Mesodermal cell (in vitro differentiated cells): ENCODE measurements at regions not wholly inside any gene's neighbourhood (a gene's known extent, or its start where the extent isn't known, plus 50 kb on each side); places are given as distances from the start of the nearest gene placed in this dataset.

ENCODE experiments used
- H3K27ac ChIP-seq: 2 replicates; pipeline ENCODE4 v1.7.0; 2013; ENCODE audit warnings: mild to moderate bottlenecking, low read depth, low read length, moderate library complexity; ENCODE audit not compliant: severe bottlenecking
- H3K36me3 ChIP-seq: 2 replicates; pipeline ENCODE4 v1.7.1; 2013; ENCODE audit warnings: mild to moderate bottlenecking, low read length, moderate library complexity; ENCODE audit not compliant: control insufficient read depth, insufficient read depth
- H3K4me1 ChIP-seq: one replicate; pipeline ENCODE4 v1.7.1; 2013; ENCODE audit warnings: mild to moderate bottlenecking, low read length; ENCODE audit not compliant: insufficient read depth, control insufficient read depth, poor library complexity, severe bottlenecking
- H3K4me3 ChIP-seq: 2 replicates; pipeline ENCODE4 v1.7.0; 2013; ENCODE audit warnings: low read length, control low read depth, mild to moderate bottlenecking; ENCODE audit not compliant: insufficient read depth, poor library complexity, severe bottlenecking; ENCODE audit errors: extremely low read depth
- H3K9me3 ChIP-seq: 2 replicates; pipeline ENCODE4 v1.7.1; 2013; ENCODE audit warnings: mild to moderate bottlenecking, low read length, moderate library complexity; ENCODE audit not compliant: control insufficient read depth
- WGBS, 2 experiments: methylation state at CpG; one replicate each; pipeline ENCODE4 v1.1.5; 2013; ENCODE audit warnings: missing lambda C conversion rate in 2 of 2; ENCODE audit not compliant: insufficient coverage in 2 of 2; 5-methylcytosine and 5-hydroxymethylcytosine counted together

- no peak overlapping the region for H3K27ac ChIP-seq
- whole genome bisulfite sequencing, 2 experiments = 80% methylated on average over 1 of the region's 2 CpGs; no CpG with 5 or more reads in 1 of the 2 experiments
Observed at GRCh38 chr5:29113516-29113915, 2075.1 kb upstream of the CDH9 start.

GRCh38 chr5:29099585-29099984 lies 2061.2 kb upstream of the CDH9 start:
- 100% methylated on average over 3 of the region's 3 CpGs; no CpG with 5 or more reads in 1 of the 2 experiments for WGBS, 2 experiments
- Histone ChIP-seq H3K9me3 (no peaks in the 10 kb centered on the region), H3K27ac (no peak overlapping the region), H3K4me1 (no peaks in the 10 kb centered on the region), H3K4me3 (no peak overlapping the region), H3K36me3 (no peaks in the 10 kb centered on the region)

More at GRCh38 chr5:29113516-29113915, 2075.1 kb upstream of the CDH9 start:
- no peaks in the 10 kb centered on the region for H3K9me3 ChIP-seq
- no peaks in the 10 kb centered on the region for H3K36me3 ChIP-seq
- H3K4me3 ChIP-seq = no peak overlapping the region
- peaks cover 8% of the 10 kb centered on the region for H3K4me1 ChIP-seq

- no peaks in the 10 kb centered on the region for H3K36me3 ChIP-seq
- no peaks in the 10 kb centered on the region for H3K4me1 ChIP-seq
- no CpG with 5 or more reads among the region's 1 CpG for WGBS, 2 experiments
- H3K27ac ChIP-seq = no peak overlapping the region
- no peaks in the 10 kb centered on the region for H3K9me3 ChIP-seq
- no peak overlapping the region for H3K4me3 ChIP-seq
Observed at GRCh38 chr5:29089591-29090130, 2051.3 kb upstream of the CDH9 start.

DNA sequence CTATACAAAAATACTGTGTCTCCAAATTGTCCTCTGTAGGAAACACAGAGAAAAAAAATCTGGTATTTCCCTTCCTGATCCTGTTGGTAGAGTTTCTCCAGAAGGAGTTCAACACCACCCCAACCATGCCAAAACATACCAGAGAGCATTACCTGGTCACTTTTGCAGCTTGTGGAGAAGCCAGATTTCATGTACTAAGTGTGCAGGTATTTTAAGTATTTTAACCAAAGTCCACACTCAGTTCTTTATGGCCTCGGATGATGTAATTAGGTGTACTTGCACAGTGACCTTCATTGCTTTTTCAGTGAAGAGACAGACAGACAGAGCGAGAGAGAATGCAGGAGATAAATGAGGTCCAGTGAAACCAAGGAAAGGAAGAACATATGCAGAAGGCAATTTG lies 2046.8 kb upstream of the CDH9 start:
- WGBS, 2 experiments = 80 to 100% methylated on average over 1 of the region's 2 CpGs
- H3K4me1 ChIP-seq = no peaks in the 10 kb centered on the region
- no peak overlapping the region for H3K27ac ChIP-seq
- H3K9me3 ChIP-seq = no peaks in the 10 kb centered on the region
- H3K4me3 ChIP-seq = no peak overlapping the region
- H3K36me3 ChIP-seq = no peaks in the 10 kb centered on the region

DNA sequence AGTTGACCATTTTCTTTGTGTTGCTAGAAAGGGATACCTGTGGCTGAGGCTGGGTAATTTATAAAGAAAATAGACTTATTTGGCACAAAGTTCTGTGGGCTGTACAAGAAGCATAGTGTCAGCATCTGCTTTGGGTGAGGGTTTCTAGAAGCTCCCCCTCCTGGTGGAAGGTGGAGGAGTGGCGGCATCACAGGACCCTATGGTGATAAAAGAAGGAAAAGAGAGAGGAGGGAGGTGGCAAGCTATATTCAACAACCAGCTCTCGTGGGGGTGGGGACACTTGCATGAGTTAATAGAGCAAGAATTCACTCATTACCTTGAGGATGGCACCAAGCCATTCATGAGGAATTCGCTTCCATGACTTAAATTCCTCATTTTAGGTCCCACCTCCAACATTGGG lies 2041.4 kb upstream of the CDH9 start:
- no peak overlapping the region for H3K4me3 ChIP-seq
- H3K36me3 ChIP-seq = no peaks in the 10 kb centered on the region
- no peak overlapping the region for H3K27ac ChIP-seq
- no peaks in the 10 kb centered on the region for H3K4me1 ChIP-seq
- WGBS, 2 experiments = 20% methylated on average over 1 of the region's 3 CpGs; no CpG with 5 or more reads in 1 of the 2 experiments
- no peaks in the 10 kb centered on the region for H3K9me3 ChIP-seq

DNA sequence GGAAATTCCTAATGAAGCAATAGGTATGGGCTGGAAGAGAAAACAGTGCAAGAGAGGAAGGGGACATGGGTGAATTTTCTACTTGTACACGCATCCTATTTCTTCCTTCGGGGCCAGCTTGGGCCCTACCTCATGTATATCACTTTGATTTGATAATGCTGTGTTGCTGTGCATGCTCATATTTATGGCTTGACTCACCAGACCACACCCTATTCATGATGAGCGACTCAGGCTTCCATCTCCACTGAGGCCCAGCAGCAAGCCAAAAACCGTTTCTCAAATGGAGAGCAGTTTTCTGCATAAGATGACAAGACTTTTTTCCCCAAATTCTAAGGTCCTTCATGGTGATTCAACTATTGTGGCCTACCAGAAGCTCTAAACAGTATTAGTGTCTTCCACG lies 2039.1 kb upstream of the CDH9 start:
- no peaks in the 10 kb centered on the region for H3K4me1 ChIP-seq
- no peak overlapping the region for H3K4me3 ChIP-seq
- no peaks in the 10 kb centered on the region for H3K36me3 ChIP-seq
- WGBS, 2 experiments = 50 to 60% methylated on average over 1 to 2 of the region's 5 CpGs
- H3K9me3 ChIP-seq = no peaks in the 10 kb centered on the region
- H3K27ac ChIP-seq = no peak overlapping the region

GRCh38 chr5:29069104-29069402 lies 2030.7 kb upstream of the CDH9 start:
- H3K27ac ChIP-seq = no peak overlapping the region
- 83% methylated on average over 1 of the region's 2 CpGs; no CpG with 5 or more reads in 1 of the 2 experiments for WGBS, 2 experiments
- no peaks in the 10 kb centered on the region for H3K9me3 ChIP-seq
- no peak overlapping the region for H3K4me3 ChIP-seq
- no peaks in the 10 kb centered on the region for H3K4me1 ChIP-seq
- no peaks in the 10 kb centered on the region for H3K36me3 ChIP-seq

DNA sequence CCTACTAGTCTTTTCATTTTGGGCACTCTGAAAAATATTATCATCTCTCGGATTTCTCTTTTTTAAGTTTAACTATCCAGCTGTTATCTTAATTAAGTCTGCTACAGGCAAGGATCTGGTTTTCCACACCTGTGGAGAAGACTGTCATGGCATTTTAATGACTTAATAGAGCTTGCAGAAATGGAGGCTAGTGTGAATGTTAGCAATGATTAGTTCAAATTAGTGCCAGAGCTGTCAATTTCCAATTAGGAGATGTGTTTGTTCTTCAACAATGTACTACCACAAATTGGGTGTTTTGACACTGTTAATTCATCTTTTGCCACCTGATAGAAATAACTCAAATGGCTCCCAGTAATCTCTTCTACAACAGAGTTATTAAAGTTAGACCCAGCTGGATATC lies 2023.0 kb upstream of the CDH9 start:
- no peaks in the 10 kb centered on the region for H3K9me3 ChIP-seq
- H3K27ac ChIP-seq = no peak overlapping the region
- H3K4me1 ChIP-seq = no peaks in the 10 kb centered on the region
- no peak overlapping the region for H3K4me3 ChIP-seq
- no peaks in the 10 kb centered on the region for H3K36me3 ChIP-seq
- WGBS, 2 experiments = no CpG with 5 or more reads among the region's 1 CpG

DNA sequence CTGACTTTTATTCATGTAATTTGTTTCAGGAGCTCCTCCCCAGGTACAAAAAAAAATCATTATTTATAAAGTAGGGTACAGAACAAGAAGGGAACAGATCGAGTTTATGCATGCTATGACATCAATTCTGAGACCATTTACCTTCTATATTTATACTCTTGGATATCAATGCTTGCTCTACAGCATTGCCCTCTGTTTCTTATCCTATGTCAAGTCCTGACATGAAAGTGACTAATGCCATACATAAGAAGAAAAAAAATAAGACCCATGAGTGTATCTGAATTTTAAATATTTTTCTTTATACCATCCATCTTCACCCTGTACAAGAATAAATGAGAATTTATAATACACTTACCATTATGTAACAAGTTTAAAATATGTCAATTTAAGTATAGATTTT lies 2016.3 kb upstream of the CDH9 start:
- Histone ChIP-seq H3K36me3 (no peaks in the 10 kb centered on the region), H3K4me3 (no peak overlapping the region), H3K27ac (no peak overlapping the region), H3K4me1 (no peaks in the 10 kb centered on the region), H3K9me3 (no peaks in the 10 kb centered on the region)
- WGBS, 2 experiments = no CpG with 5 or more reads among the region's 1 CpG

DNA sequence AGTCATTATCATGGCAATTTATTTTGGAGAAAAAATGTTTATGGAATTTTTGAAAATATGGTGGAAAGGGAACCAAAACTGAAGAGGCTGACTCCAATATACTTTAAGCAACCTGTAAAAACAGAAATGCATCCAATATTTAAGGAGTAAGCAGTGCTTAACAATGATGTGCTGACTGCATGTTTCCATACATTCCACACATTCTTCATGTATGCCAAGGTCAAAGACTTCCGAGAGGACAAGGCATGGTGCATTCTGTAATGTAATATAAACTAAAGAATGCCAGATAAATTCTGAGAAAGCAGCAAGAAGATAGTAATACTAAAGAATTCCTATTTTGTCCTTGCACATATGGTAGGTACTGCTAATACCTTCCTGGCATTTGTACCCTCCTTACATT lies 2015.9 kb upstream of the CDH9 start:
- Histone ChIP-seq H3K27ac (no peak overlapping the region), H3K36me3 (no peaks in the 10 kb centered on the region), H3K4me3 (no peak overlapping the region), H3K4me1 (no peaks in the 10 kb centered on the region), H3K9me3 (no peaks in the 10 kb centered on the region)
- WGBS, 2 experiments = no CpG with 5 or more reads among the region's 1 CpG

DNA sequence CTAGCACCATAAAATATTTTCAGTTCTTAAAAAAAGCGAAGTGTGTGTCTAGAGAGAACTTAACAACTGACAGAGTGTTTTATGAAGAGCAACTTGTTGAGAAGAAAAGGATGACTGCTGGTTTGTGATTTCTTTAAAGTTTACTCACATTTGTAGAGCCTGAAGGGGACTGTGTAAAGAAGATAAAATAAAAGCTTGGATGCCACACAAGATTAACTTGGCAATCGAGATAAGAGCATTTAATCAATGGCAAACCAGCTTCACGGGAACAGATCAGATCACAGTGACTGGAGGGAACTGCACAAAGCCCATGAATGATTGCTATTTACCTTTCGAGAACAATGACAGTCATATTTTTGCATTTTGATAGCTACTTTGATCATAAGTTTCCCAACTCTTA lies 2013.1 kb upstream of the CDH9 start:
- no peaks in the 10 kb centered on the region for H3K36me3 ChIP-seq
- H3K4me3 ChIP-seq = no peak overlapping the region
- H3K9me3 ChIP-seq = no peaks in the 10 kb centered on the region
- H3K4me1 ChIP-seq = no peaks in the 10 kb centered on the region
- WGBS, 2 experiments = 73 to 87% methylated on average over 2 to 4 of the region's 4 CpGs
- H3K27ac ChIP-seq = no peak overlapping the region
